Endothelial cell of umbilical vein (primary cell): ENCODE measurements at regions not wholly inside any gene's neighbourhood (a gene's known extent, or its start where the extent isn't known, plus 50 kb on each side); places are given as distances from the start of the nearest gene placed in this dataset.

Experiments
- BruUV-seq: library from RNA; stranded (reverse); fragments of 400-500 nt; replicated peaks from 2 replicates; lab custom pipeline; 2021; lab: Mats Ljungman, UMichigan
- CTCF ChIA-PET: fragments of 300-600, 350-600 bp; sonication (Branson Sonifier 250); formaldehyde crosslinking; loops from one replicate; lab custom pipeline; 2021; ENCODE audit warnings: antibody characterized with exemption, inconsistent platforms; lab: Charles Lee
- POLR2A ChIA-PET: fragments of 300-600, 350-600 bp; sonication (Branson Sonifier 250); formaldehyde crosslinking; loops from one replicate; lab custom pipeline; 2021; ENCODE audit warnings: antibody characterized with exemption, inconsistent platforms; lab: Charles Lee
- DNase-seq: peaks from one replicate; pipeline ENCODE4 v3.0.0-alpha.2; 2011; ENCODE audit warnings: low read depth, low spot score
- FAIRE-seq: peaks from 2 replicates; lab custom pipeline; 2011; peaks lifted over from hg19 to GRCh38; lab: Jason Lieb, UNC
- H2AFZ ChIP-seq: 2 replicates; pipeline ENCODE4 v1.6.0; 2012; ENCODE audit warnings: low read depth, low read length, control low read depth, inconsistent platforms
- H3K27ac ChIP-seq: 2 replicates; pipeline ENCODE4 v1.5.1; 2011; ENCODE audit warnings: low read depth, mild to moderate bottlenecking, control low read depth, low read length, moderate library complexity; ENCODE audit not compliant: insufficient read depth
- H3K27me3 ChIP-seq, 2 experiments: 2 replicates each; pipeline versions ENCODE4 v1.6.0 to v1.6.1; 2011; ENCODE audit warnings: low read length in 2 of 2, mixed read lengths in 1 of 2; ENCODE audit not compliant: control insufficient read depth in 2 of 2, insufficient read depth in 2 of 2
- H3K36me3 ChIP-seq, 2 experiments: 2 replicates in 1 of 2; 3 replicates in 1 of 2; pipeline ENCODE4 v1.5.1; 2011; ENCODE audit warnings: low read length in 2 of 2, mild to moderate bottlenecking in 1 of 2, moderate library complexity in 1 of 2; ENCODE audit not compliant: control insufficient read depth in 2 of 2, insufficient read depth in 2 of 2; ENCODE audit errors: extremely low read depth in 1 of 2
- H3K4me1 ChIP-seq: 3 replicates; pipeline ENCODE4 v1.5.1; 2011; ENCODE audit warnings: mild to moderate bottlenecking, low read length; ENCODE audit not compliant: control insufficient read depth, insufficient read depth; ENCODE audit errors: extremely low read depth
- H3K4me2 ChIP-seq: 2 replicates; pipeline ENCODE4 v1.6.1; 2011; ENCODE audit warnings: low read length, control low read depth, mixed read lengths; ENCODE audit not compliant: insufficient read depth
- H3K4me3 ChIP-seq, 3 experiments: fragments of 200-600 bp in 1 of 3; sonication (generic), shearing (Covaris generic) in 1 of 3; replicated peaks in 1 of 3; 2 replicates each; pipeline ENCODE4 v1.5.1; 2011 to 2016; ENCODE audit warnings: control low read depth in 3 of 3, low read length in 3 of 3, mild to moderate bottlenecking in 2 of 3, inconsistent platforms in 1 of 3, low read depth in 1 of 3, moderate library complexity in 1 of 3; ENCODE audit not compliant: insufficient read depth in 1 of 3
- H3K79me2 ChIP-seq: 2 replicates; pipeline ENCODE4 v1.6.0; 2012; ENCODE audit warnings: low read length, inconsistent platforms; ENCODE audit not compliant: control insufficient read depth, insufficient read depth
- H3K9ac ChIP-seq: replicated peaks from 2 replicates; pipeline ENCODE3; 2011; ENCODE audit warnings: low read length, control low read depth; ENCODE audit not compliant: insufficient read depth; ENCODE audit errors: extremely low read depth
- H3K9me1 ChIP-seq: replicated peaks from 3 replicates; pipeline ENCODE4 v1.6.0; 2011; ENCODE audit warnings: mild to moderate bottlenecking, low read length; ENCODE audit not compliant: control insufficient read depth, insufficient read depth; ENCODE audit errors: extremely low read depth
- H3K9me3 ChIP-seq: replicated peaks from 2 replicates; pipeline ENCODE4 v1.5.1; 2012; ENCODE audit warnings: low read length, inconsistent platforms; ENCODE audit not compliant: control insufficient read depth, insufficient read depth
- H4K20me1 ChIP-seq: replicated peaks from 2 replicates; pipeline ENCODE3; 2011; ENCODE audit warnings: mild to moderate bottlenecking, low read length; ENCODE audit not compliant: control insufficient read depth, insufficient read depth; ENCODE audit errors: extremely low read depth
- EZH2 ChIP-seq: IDR thresholded peaks from 2 replicates; pipeline ENCODE4 v1.6.1; 2012; ENCODE audit warnings: borderline replicate concordance, low read depth, mild to moderate bottlenecking, moderate library complexity, low read length, inconsistent platforms; ENCODE audit not compliant: severe bottlenecking
- FOS ChIP-seq: IDR thresholded peaks from 2 replicates; pipeline ENCODE4 v1.6.1; 2011; ENCODE audit warnings: mild to moderate bottlenecking, low read length, moderate library complexity, borderline replicate concordance; ENCODE audit not compliant: insufficient read depth
- GATA2 ChIP-seq: IDR thresholded peaks from 2 replicates; pipeline ENCODE4 v1.7.0; 2011; ENCODE audit warnings: low read depth, mild to moderate bottlenecking, moderate library complexity, mixed read lengths, low read length; ENCODE audit not compliant: insufficient read length, insufficient read depth
- JUN ChIP-seq: IDR thresholded peaks from 2 replicates; pipeline ENCODE4 v1.6.1; 2011; ENCODE audit warnings: borderline replicate concordance, low read depth; ENCODE audit not compliant: insufficient read length, insufficient read depth
- MAX ChIP-seq: IDR thresholded peaks from 2 replicates; pipeline ENCODE4 v1.6.1; 2011; ENCODE audit not compliant: insufficient read depth, insufficient read length
- MYC ChIP-seq: IDR thresholded peaks from one replicate; pipeline ENCODE4 v1.6.1; 2011; ENCODE audit warnings: mild to moderate bottlenecking, low read depth, low read length
- POLR2A ChIP-seq: IDR thresholded peaks from 2 replicates; pipeline ENCODE4 v1.6.1; 2012; ENCODE audit warnings: low read depth, mild to moderate bottlenecking, control low read depth, low read length
- POLR2AphosphoS5 ChIP-seq: IDR thresholded peaks from 2 replicates; pipeline ENCODE4 v1.6.1; 2012; ENCODE audit warnings: low read depth, mild to moderate bottlenecking, control low read depth, low read length, moderate library complexity; ENCODE audit not compliant: insufficient read depth
- dilution Hi-C: fragments of 300-500 bp; cut with MboI; formaldehyde crosslinking; loops from one replicate; pipeline ENCODE4 v1.15.0; 2019; ENCODE audit warnings: low sequenced_read_pairs; ENCODE audit not compliant: extremely low pct_ligation_motif_present
- intact Hi-C: fragments of 100-400 bp; cut with micrococcal nuclease; formaldehyde crosslinking; loops from one replicate; pipeline ENCODE4 v1.10.0; 2022
- TF ChIP-seq, protein P1 (sequence below), 2 donors: IDR thresholded peaks; 1 replicate in 1 of 2; 2 replicates in 1 of 2; pipeline ENCODE4 v1.5.1; 2011; ENCODE audit warnings: low read length in 2 of 2, mild to moderate bottlenecking in 2 of 2, moderate library complexity in 2 of 2, control low read depth in 1 of 2, inconsistent platforms in 1 of 2, low read depth in 1 of 2; ENCODE audit not compliant: insufficient read depth in 1 of 2; ENCODE audit errors: extremely low read depth in 1 of 2

- no TSS peak for BruUV-seq
- no peaks in the 10 kb centered on the region for H3K4me1 ChIP-seq
- FAIRE-seq = no peak
- intact Hi-C loops = no loop called here
- no peak overlapping the region for H3K4me3 ChIP-seq
- TF ChIP-seq FOS (no peak), MAX (no peak), POLR2A (no peak), GATA2 (no peak), EZH2 (no peak), MYC (no peak), POLR2AphosphoS5 (no peak), JUN (no peak)
- TF ChIP-seq, protein P1, sequence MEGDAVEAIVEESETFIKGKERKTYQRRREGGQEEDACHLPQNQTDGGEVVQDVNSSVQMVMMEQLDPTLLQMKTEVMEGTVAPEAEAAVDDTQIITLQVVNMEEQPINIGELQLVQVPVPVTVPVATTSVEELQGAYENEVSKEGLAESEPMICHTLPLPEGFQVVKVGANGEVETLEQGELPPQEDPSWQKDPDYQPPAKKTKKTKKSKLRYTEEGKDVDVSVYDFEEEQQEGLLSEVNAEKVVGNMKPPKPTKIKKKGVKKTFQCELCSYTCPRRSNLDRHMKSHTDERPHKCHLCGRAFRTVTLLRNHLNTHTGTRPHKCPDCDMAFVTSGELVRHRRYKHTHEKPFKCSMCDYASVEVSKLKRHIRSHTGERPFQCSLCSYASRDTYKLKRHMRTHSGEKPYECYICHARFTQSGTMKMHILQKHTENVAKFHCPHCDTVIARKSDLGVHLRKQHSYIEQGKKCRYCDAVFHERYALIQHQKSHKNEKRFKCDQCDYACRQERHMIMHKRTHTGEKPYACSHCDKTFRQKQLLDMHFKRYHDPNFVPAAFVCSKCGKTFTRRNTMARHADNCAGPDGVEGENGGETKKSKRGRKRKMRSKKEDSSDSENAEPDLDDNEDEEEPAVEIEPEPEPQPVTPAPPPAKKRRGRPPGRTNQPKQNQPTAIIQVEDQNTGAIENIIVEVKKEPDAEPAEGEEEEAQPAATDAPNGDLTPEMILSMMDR (IDR thresholded peaks at IDR 0.05; ENCODE audit: extremely low read depth in 1 of 2, insufficient read depth in 1 of 2, low read depth in 1 of 2, low read length in 2 of 2) = no peak
- no peak overlapping the region for H3K9ac ChIP-seq
- no peak overlapping the region for H3K27ac ChIP-seq
- H3K36me3 ChIP-seq = no peaks in the 10 kb centered on the region
- H4K20me1 ChIP-seq = no peaks in the 10 kb centered on the region
- H3K27me3 ChIP-seq = peaks cover 0 to 16% of the 10 kb centered on the region in 2 experiments
- no peaks in the 10 kb centered on the region for H3K9me1 ChIP-seq
- ChIA-PET POLR2A (no interaction called here), CTCF (no interaction called here)
- no peak overlapping the region for H3K4me2 ChIP-seq
- no peak overlapping the region for H2AFZ ChIP-seq
- H3K9me3 ChIP-seq = no peaks in the 10 kb centered on the region
- DNase-seq = no peak
- H3K79me2 ChIP-seq = no peaks in the 10 kb centered on the region
- dilution Hi-C loops = no loop called here
These were observed 584.8 kb upstream of the NRP1 start for GRCh38 chr10:33919244-33919643.
